B cell (primary cell): ENCODE measurements at regions not wholly inside any gene's neighbourhood (a gene's known extent, or its start where the extent isn't known, plus 50 kb on each side); places are given as distances from the start of the nearest gene placed in this dataset.

Source experiments
- CTCF ChIP-seq: fragments of 200-600 bp; IDR thresholded peaks from one replicate; pipeline ENCODE4 v1.8.0; 2022; ENCODE audit warnings: antibody characterized with exemption, mild to moderate bottlenecking
- EZH2 ChIP-seq: IDR thresholded peaks from 2 replicates; pipeline ENCODE4 v1.6.1; 2012; ENCODE audit warnings: borderline replicate concordance, low read depth, mild to moderate bottlenecking, moderate library complexity, low read length; ENCODE audit not compliant: insufficient read depth, poor library complexity, severe bottlenecking

- TF ChIP-seq CTCF = no peak
- TF ChIP-seq EZH2 = no peak
Measured at GRCh38 chr6:15081447-15081846, 164.4 kb upstream of the JARID2 start.
